H1 (cell line): ENCODE measurements at regions not wholly inside any gene's neighbourhood (a gene's known extent, or its start where the extent isn't known, plus 50 kb on each side); places are given as distances from the start of the nearest gene placed in this dataset.

Experiments
- BCL11A ChIP-seq, 2 experiments: IDR thresholded peaks; one replicate each; pipeline ENCODE4 v1.6.1; 2011; ENCODE audit warnings: low read depth in 2 of 2, low read length in 2 of 2, mild to moderate bottlenecking in 2 of 2
- CTBP2 ChIP-seq: IDR thresholded peaks from 2 replicates; pipeline ENCODE4 v1.7.0; 2011; ENCODE audit warnings: borderline replicate concordance, mild to moderate bottlenecking, moderate library complexity, mixed read lengths, low read length; ENCODE audit not compliant: insufficient read depth, insufficient read length
- EP300 ChIP-seq, 2 experiments: IDR thresholded peaks; 1 replicate in 1 of 2; 2 replicates in 1 of 2; pipeline ENCODE4 v1.6.1; 2011 to 2012; ENCODE audit warnings: low read depth in 2 of 2, low read length in 2 of 2, mild to moderate bottlenecking in 2 of 2, borderline replicate concordance in 1 of 2, inconsistent platforms in 1 of 2, moderate library complexity in 1 of 2
- RAD21 ChIP-seq, 2 experiments: IDR thresholded peaks in 1 of 2; conservative IDR thresholded peaks in 1 of 2; 2 replicates each; pipeline ENCODE4 v1.6.1; 2011; ENCODE audit warnings: low read depth in 2 of 2, low read length in 2 of 2, improper control_type of control experiment in 1 of 2, inconsistent platforms in 1 of 2, mild to moderate bottlenecking in 1 of 2, moderate library complexity in 1 of 2
- SIN3A ChIP-seq, 2 experiments: IDR thresholded peaks in 1 of 2; conservative IDR thresholded peaks in 1 of 2; 2 replicates each; pipeline ENCODE4 v1.6.1; 2011 to 2012; ENCODE audit warnings: low read length in 2 of 2, improper control_type of control experiment in 1 of 2, low read depth in 1 of 2, mild to moderate bottlenecking in 1 of 2
- SRF ChIP-seq: IDR thresholded peaks from 2 replicates; pipeline ENCODE4 v1.6.1; 2011; ENCODE audit warnings: mild to moderate bottlenecking, low read depth, low read length, moderate library complexity
- TAF7 ChIP-seq: optimal IDR thresholded peaks from 2 replicates; pipeline ENCODE3; 2011; ENCODE audit warnings: low read depth, mild to moderate bottlenecking, inconsistent platforms, low read length, moderate library complexity, borderline replicate concordance

GRCh38 chr22:48677621-48678020 lies 1150.1 kb downstream of the BRD1 start (continued):
- TF ChIP-seq SIN3A (conservative IDR thresholded peaks at IDR 0.05 in 1 of 2, IDR thresholded peaks at IDR 0.05 in 1 of 2; ENCODE audit: low read depth in 1 of 2, low read length in 2 of 2) = no peak
- no peak for TF ChIP-seq TAF7
- no peak for TF ChIP-seq CTBP2
- no peak for TF ChIP-seq RAD21 (IDR thresholded peaks at IDR 0.05 in 1 of 2, conservative IDR thresholded peaks at IDR 0.05 in 1 of 2; ENCODE audit: low read depth in 2 of 2, low read length in 2 of 2)
- no peak for TF ChIP-seq BCL11A (IDR thresholded peaks at IDR 0.05; ENCODE audit: low read depth in 2 of 2, low read length in 2 of 2)
- TF ChIP-seq SRF = no peak
- no peak for TF ChIP-seq EP300 (IDR thresholded peaks at IDR 0.05; ENCODE audit: borderline replicate concordance in 1 of 2, low read depth in 2 of 2, low read length in 2 of 2)
